Inferior parietal cortex (tissue), 1 donor: ENCODE measurements at regions not wholly inside any gene's neighbourhood (a gene's known extent, or its start where the extent isn't known, plus 50 kb on each side); places are given as distances from the start of the nearest gene placed in this dataset.

Experiments used
- DNase-seq: peaks from one replicate; pipeline ENCODE4 v3.0.0-alpha.2; 2016; ENCODE audit errors: extremely low spot score

DNA sequence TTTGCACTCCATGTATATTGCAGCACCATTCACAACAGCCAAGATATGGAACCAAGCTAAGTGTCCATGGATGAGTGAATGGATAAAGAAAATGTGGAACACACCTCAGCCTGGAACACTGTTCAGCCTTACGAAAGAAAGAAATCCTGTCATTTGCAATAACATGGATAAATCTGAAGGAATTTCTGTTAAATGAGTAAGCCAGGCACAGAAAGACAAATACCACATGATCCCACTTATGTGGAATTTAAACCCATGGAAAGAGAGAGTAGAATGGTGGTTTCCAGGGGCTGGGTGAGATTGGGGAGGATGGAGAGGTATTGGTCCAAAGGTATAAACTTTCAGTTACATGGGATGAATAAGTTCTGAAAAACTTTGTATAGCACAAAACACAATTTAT is 228.9 kb upstream of the CD180 start:
- DNase-seq, result no peak

DNA sequence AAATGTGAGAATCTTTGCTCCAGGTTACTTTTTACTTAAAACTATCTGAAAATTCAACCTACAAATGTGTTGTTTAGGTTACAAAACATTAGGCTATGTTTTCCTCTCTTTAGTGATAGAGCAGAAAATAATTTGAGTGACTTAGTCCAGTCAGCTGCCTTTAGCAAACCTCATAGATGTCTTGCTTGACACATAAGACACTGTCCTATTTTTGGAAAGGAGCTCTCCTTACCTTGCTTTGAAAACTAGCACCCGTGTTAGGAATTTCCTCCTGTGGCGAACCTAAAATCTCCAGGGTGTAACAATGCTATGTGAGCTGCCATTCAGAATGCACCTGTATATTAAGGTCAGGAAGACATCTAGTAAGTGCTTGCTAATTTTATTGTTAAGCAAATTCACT is 221.2 kb upstream of the CD180 start:
- DNase-seq, result no peak

DNA sequence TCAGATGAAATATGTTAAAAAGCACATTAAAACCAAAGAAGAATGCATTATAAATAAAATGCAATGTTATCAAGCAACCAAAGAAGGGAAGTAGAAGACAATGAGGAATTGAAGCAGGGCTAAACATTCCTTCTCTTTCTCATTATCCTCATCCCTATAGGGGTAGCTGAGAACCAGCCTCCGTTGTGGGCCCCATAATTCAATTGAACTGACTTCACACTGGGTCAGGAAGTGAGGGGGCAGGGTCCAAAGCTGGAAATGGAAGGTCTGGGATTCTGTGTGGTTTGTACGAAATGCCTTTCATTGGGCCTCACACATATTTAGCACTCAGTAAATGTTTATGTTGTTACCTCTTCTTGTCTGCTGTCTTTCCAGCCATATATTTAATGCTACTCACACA is 220.4 kb upstream of the CD180 start:
- DNase-seq, result no peak

DNA sequence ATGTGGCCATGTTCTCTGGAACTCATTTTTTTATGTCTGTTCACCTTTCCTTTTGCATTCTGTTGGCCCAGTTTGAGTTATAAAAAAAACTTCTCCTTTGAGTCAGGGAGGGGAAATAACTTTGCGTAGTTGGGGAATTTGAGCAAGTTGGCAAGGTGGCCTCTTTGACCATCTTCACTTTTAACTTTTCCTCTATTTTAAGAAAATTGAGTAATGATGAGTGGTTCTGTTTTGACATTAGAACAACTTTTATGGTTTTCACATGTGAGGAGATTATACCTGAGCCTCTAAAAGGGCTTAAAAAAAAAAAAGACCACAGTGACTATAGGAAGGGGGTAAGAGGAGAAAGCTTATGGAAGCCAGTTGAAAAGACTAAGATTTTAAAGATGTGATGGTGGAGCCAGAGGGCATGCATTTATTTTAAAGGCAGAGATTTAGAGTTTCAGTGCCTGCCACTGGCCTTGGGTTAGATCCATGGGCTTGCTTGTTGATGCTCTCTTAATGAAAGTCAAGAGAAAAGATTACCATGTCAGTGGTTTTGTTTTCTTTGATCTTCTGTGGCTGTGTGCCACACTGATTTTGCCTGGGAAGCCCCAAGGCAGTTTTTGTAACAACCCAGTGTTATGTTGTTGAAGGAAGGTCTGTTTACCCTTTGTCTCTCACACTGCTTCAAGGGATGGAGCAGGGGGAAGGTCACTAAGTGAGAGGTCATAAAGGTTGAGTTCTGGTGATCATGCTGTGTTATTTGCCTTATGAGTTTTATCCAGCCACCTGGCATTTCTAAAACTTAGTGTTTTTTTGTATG is 219.7 kb upstream of the CD180 start:
- DNase-seq, result no peak

DNA sequence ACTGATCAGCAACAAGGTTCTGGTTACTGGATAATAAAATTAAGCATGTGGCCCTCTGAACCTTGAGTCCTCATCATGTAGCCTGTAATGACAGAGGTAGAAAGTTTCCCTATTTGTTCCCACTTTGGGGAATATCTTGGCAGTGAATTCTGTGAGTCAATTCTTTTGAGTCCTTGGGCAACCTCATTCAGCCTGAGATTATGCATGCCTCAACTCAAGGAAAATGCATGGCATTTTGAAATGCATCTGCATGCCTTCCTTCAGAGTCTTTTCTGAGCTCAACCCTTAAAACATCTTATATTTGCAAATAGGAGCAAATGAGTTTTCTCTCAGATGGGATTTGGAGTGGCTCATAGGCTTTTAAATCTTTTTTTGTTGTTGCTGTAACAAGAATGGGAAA is 218.1 kb upstream of the CD180 start:
- DNase-seq, result no peak

DNA sequence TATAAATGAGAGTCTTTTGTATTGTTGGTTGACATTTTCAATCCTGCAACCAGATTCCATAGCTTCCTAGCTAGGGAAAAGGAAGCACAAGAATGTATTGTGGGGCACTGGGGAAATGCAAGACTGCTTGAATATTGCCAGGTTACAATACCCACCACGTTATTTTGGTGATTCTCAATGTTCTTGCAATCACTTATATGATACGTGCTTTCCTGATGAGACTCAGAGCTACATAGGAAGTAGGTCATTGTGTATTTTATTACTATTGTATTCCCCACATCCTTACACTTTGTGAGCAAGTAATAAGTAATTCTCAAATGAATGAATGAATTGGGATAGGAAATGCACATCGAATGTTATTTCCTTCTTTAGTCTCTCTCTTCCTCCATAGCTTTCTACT is 217.1 kb upstream of the CD180 start:
- DNase-seq, result no peak

DNA sequence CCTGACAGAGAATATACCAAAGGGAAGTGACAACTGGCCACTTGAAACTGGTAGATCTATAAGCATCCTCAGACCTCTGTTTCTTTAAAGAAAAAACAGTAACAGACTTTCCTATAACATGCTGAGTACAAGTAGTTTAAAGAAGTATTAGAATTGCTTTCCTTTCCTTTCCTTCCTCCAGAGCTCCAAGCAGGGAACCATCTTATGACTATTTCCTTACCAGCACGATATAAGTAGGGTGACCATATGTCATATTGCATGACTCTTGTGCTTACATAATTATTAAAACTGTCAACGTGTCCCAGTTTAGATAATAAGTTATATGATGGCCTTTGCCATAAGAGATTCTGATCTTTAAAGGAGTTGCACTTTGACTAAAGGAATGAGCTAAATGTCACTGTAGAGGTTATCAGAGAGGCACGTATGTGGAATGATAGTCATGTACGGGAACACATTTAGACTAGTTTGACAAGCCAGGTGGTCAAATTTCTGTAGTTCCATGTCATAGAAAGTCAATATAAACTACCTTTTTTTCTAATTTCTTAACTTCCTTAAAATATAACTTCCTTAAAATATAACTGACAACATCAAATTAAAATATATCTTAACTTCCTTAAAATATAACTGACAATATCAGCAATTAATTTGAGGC is 212.7 kb upstream of the CD180 start:
- no peak for DNase-seq

DNA sequence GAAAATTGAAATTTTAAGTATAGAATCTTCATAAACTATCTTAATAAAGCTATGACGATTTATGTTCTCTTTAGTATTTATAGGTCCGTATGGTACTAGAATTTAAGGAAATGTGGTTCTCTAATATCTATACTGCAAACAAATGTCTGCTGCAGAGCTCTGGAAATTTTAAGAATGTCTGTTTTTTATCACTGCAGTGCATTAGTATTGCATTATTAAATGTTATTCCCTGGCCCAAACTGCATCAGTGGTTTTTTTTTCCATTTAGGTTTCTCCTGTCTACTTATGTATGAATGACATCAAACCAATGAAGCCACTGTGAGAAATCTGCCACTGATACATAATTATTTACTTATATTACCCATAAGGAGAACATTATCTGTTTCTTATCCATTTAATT is 211.4 kb upstream of the CD180 start:
- no peak for DNase-seq

DNA sequence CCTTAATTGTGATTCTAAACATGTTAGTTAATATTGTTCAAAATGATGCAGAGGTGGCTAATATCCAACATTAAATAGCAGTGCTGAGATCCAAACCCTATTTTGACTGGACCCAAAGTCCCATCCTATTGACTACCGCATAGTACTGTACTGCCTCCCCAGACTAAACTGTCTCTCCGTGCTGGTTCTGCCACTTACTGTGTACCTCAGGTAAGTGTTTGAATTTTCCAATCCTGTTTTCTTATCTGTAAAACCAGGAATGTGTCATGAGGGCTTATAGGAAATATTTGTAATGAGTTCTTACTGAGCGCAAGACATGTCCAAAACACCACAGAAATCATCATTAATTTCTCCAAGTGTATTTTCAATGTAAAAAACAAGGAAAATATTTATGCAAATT is 209.2 kb upstream of the CD180 start:
- DNase-seq, result no peak

DNA sequence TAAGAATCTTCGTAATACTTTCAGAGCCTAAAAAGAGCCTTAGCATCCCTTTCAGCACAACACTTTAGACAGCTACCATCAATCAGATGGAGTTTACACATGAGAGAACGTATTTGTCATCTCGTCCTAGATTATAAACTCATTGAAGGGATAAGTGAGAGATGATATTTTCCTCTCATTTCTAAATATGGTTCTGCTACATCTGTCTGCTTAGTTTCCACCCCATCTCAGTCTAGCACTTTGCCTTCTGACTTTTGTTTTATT is 208.4 kb upstream of the CD180 start:
- no peak for DNase-seq

DNA sequence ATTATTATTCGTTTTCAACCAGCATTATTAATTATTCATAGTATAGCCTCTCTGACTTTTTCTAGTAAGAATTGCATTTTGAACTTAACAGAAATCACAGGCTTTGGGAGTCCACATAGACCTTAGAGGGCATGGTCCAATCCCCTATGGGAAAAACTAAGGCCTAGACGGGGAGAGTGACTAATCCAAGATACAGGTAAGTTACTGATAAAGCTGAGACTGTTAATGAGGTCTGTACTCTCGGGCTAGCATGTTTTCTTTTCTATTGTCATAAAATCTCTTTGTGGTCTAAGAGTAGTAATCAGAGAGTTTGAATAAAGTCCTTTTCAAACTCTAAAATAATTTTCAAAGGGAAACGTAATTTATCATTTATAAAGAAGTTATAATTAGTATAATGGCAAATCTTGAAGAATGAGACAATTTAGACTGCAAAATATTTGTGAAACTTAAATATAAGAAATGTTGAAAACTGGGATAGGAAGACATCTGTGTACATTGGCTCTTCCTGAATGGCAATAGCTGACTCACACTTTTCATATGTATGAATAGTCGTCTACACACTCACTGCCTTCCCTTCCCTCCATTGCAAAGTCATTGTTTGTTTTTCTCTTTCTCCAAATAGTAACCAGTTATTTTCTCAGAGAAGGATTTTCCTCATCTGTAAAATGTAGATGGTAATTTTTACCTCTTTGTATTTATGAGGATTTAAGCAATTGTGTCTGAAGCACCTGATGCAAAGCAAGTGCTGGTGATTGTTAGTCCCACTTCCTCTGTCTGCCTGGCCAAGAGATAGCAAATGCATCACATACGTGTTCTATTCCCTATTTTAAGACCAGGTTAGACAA is 207.9 kb upstream of the CD180 start:
- DNase-seq, result no peak

DNA sequence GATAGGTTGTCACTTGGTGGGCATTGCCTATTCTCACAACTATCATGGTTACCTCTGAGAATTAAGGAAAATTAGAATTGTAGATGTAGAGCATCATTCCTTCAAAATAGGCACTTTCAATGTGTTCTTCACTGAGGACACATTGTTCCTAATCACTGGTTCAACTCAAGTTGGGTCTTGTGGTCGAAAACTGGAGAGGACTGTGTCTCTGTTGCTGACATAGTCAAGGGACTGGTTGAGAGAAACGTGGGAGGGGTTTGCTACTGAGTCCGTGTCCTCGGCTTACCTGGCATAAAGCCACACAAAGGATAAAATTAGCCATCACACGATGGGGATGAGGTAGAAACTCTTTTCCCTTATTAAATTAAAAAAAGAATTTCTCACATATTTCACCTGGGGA is 205.9 kb upstream of the CD180 start:
- no peak for DNase-seq

DNA sequence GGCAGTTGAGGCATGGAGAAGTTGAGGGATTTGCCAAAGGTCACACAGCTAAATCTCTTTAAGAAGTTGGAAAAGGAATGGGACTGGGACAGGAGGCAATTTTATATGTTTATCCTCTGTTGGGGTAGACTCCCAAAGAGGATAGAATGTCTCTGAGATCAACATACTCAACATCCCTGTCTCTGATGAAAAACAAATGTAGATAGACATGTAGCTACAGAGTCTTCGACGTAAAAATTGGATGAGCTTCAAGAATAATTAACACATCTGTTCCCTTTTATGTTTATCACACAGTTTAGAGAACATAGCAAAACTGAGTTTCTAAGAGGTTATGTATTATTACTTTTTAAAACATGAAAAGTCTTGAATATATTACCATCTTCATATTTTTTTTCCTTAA is 204.6 kb upstream of the CD180 start:
- DNase-seq, result no peak

DNA sequence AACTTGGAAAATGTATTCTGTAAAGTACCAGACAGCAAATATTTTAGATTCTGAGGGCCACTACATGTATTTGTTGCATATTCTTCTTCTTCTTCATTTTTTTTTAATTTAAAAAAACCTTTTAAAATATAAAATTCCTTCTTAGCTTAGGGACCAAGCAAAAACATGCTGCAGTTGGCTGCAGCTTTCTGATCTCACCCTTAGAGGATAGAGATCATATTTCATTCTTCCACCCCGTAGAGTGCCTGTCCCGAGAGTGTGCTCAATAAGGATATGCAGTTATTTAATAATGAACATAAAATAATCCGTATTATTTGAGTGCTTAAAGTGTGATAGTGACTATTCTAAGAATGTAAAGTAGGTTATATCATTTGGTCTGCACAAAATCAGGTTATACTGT is 204.2 kb upstream of the CD180 start:
- DNase-seq, result no peak

DNA sequence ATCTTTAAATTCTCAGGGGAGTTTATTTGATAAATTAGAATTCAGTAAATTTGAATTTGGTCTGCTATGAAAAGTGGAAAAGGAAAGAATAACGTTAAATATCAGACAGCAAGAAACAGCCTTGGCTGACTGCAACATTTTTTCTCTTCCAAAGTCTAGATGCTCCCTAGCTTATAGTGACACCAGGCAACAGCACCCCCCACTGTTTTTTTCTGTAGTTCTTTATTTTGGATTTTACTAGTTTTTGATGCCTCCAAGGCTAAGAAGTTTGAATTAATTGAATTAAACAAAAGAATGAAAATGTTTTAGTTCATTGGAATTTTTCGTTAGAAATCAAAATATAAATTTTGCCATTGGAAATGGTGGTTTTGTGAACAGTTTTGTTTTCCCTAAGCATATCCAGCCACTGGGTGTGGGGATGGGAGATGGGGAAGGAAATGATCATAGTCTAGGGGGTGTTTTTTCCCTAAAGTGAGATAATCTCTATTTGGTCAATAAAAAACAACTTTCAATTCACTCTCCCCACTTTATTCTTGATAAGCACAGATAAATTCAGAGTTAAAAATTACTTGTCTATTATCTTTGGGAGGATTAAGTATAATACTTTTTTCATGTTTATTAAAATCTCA is 199.3 kb upstream of the CD180 start:
- peak; percentile 49 for DNase-seq

DNA sequence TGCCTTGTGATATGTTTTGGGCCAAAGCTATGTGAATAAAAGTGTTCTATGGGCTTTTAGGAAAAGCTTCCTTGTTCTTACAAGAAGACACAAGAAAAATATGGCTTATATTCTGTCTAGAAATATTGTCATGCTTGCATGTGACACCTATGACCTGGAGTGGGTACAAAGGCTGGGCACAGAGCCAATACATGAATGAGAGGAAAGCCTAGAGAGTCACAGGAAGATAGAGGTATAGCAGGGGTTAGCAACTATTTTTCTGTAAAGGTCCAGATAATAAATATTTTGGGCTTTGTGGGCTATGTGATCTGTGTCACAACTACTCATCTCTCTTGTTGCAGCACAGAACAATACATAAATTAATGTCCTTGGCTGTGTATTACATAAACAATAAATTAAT is 196.6 kb upstream of the CD180 start:
- DNase-seq, result no peak

DNA sequence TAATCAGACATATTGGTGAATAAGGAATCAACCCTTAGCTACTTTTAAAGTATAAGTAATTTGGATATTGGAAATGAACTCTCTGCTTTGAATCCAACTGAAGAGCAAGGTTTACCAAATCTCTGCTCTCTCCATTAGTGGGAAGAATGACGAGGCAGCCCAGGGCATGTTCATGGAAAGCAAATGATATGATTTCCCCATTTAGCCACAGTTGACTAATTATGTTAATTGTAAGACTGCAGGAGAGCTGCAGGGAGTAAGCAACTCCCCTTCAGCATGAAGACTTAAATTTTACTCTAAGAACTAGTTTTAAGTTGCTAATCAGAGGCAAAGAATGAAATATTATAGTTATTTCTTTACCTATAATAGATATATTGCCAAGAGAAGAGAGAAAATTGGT is 194.3 kb upstream of the CD180 start:
- no peak for DNase-seq

DNA sequence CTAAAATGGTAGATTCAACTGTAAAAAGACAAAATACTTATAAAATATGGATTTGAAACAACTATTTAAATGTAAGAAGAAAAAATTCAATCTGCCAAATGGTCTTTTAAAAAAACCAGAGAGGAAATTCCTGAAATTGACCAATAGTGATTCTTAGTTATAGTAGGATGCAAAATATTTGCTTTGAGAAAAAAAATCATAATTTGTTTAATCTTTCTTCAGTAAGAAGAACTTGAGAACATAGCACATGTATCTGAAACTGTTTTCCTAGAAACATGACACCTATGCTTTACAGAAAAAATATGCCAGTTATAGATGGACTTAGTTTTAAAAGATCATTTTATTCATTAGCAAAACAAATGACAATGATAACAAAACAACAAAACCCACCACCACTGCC is 186.9 kb upstream of the CD180 start:
- DNase-seq, result no peak

DNA sequence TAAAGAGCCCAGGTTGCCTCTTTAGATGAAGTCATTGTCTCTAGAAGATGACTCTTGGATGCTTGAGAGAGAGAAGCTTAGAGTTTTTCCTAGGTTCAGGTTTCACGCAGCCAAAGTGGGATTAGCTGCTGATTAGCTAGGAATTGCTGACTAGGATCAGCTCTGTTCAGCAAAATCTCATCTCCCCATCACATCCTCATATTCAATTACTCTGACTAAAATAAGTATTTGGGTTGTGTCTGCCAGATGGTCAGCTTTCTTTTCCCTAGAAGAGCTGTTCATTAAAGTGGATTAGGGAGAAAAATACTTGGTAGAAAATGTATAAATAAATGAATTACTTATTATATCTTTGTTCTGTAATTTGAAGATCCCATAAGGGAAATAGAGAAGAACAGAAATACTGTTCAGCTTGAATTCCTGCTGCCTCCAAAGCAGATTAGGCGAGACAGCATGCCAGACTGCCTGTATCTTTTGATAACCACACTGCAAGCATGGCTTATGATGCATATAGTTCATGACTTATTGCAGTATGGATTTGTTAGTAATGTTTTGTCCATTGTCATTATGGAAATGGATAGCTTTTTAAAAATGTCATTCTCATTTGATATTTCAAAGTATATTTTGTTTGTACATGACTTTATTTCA is 184.8 kb upstream of the CD180 start:
- no peak for DNase-seq

DNA sequence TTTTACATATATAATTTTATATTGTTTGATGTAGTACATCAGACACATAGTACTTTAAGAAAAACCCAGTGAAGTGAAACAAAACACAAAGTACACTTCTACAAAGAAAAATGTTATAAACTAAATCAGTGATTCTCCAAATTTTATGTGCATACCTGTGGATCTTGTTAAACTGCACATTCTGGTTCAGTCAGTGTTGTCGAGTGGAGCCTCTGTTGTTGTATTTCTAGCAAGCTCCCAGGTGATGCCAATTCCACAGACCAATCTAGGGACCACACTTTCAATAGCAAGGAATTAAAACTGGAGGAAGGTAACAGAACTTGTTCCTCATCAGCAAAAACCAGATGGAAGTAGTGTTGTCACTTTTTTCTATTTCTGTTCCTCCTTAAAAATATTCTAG is 183.8 kb upstream of the CD180 start:
- no peak for DNase-seq

DNA sequence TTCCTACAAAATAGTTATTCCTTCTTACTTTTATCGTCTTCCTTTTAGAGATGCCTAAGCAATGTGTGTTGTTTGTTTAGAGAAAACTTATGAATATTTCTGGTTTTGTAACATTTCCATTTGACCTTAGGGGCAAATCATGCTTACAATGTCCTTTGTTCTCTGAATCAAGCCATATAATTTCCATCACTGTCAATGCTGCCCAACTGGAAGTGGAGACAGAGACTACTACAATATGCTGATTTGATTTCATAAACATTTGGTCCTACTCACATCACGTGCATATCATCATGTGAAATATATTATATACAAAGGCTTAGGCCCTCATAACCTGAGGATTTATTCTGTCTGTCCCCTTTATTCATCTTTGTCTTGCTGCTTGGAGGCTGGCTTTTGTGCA is 183.2 kb upstream of the CD180 start:
- DNase-seq, result no peak

DNA sequence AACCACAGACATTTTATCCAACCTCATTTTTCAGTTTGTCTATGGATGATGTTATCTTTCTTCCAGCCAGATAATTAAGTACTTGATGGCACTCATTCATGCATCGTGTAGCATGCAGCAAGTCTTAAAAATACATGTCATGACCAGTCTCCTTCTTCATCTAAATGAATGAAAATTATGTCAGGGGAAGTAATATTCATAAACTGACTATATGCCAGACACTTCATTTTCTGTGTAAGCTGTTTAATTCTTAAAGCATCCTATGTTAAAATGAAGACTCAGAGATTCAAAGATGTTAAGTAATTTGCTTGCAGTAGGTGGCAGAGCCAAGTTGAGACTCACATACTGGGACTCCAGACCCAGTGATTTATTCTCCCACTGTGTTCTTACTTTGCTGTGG is 181.7 kb upstream of the CD180 start:
- DNase-seq, result no peak
